Natural killer cell treated with Interleukin-12 subunit alpha and Interleukin-12 subunit beta and Interleukin-15 and Interleukin-18, amount 100 ng/mL, for 72 hours (primary cell): ENCODE measurements at regions not wholly inside any gene's neighbourhood (a gene's known extent, or its start where the extent isn't known, plus 50 kb on each side); places are given as distances from the start of the nearest gene placed in this dataset.

Experiments
- ATAC-seq, 2 donors: fragments of 150-1000 bp; cut with Tn5 transposase in 1 of 2; sonication (Bioruptor Pico), chemical (Tn5 transposase) in 1 of 2; 2 replicates each; pipeline ENCODE4 v1.10.0; 2021
- DNase-seq: peaks from one replicate; pipeline ENCODE4 v3.0.0; 2022; ENCODE audit warnings: low spot score
- H3K27ac Mint-ChIP-seq, 2 donors: 1 replicate in 1 of 2; 2 replicates in 1 of 2; pipeline ENCODE4 v1.8.0; 2022; ENCODE audit warnings: mixed read lengths in 2 of 2, mild to moderate bottlenecking in 1 of 2, moderate library complexity in 1 of 2
- H3K27me3 Mint-ChIP-seq, 2 donors: 1 replicate in 1 of 2; 2 replicates in 1 of 2; pipeline ENCODE4 v1.8.0; 2022; ENCODE audit warnings: mixed read lengths in 2 of 2
- H3K36me3 Mint-ChIP-seq: one replicate; pipeline ENCODE4 v1.8.0; 2022; ENCODE audit warnings: mixed read lengths
- H3K4me1 Mint-ChIP-seq, 2 donors: 1 replicate in 1 of 2; 2 replicates in 1 of 2; pipeline ENCODE4 v1.8.0; 2022; ENCODE audit warnings: low read depth in 2 of 2, mixed read lengths in 2 of 2, mild to moderate bottlenecking in 1 of 2
- H3K4me3 Mint-ChIP-seq: one replicate; pipeline ENCODE4 v1.8.0; 2022; ENCODE audit warnings: mixed read lengths
- H3K9me3 Mint-ChIP-seq: 2 replicates; pipeline ENCODE4 v1.8.0; 2022; ENCODE audit warnings: mixed read lengths

DNA sequence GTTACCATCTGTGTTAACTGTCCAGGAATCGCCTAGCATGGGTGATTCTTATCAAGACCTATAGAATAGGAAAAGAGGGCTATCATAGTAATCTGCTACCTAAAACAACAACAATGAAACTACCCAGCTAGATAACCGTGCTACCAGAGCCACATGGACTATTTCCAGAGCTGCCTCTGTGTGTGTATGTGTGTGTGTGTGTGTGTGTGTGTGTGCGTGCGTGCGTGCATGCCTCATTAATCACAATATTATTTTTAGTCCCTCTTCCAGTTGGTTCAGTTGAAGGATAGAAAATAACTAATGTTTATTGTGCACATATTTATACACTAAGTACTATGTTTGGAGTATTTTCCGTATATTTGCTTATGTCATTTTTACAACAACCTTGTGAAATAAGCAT, 201.1 kb downstream of the SP3 start:
- Mint-ChIP-seq H3K36me3 (no peaks in the 10 kb centered on the region), H3K9me3 (no peaks in the 10 kb centered on the region), H3K4me3 (no peak overlapping the region), H3K27me3 (peaks cover 17 to 19% of the 10 kb centered on the region in 2 donors), H3K27ac (no peak overlapping the region), H3K4me1 (no peaks in the 10 kb centered on the region)
- ATAC-seq, result no peak
- no peak for DNase-seq

DNA sequence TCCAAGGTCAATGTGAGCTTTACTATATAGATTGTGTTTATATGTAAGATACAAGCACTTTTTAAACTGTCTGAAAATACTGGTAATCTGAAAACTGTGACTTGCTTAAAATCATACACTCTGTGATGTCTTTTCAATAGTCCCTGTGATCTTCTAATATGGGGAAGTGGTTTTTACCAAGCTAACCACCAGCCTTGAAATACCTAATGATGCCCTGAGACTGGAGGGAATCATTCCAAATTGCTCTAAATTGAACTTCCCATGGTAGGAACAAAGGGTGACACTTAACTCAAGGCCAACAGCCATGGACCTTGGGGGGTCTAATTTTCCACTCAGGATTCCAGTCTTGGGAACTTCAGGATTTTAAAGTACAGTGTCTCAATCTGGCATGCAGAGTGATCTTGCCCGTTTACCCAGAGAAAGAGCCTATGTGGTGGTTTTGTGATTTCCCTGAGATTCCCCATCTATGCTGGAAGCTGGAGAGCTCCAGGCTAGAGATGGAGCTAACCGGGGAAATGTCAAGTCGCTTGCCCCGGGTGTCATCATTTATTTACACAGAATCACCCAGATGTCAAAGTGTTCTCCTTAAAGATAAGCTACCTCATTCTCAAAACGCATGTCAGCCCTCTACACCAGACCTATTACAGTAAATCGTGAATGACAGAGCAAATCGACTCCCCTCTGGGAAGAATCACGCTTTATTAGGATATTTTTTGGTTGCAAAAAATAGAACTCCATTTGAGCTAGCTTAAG, 198.5 kb downstream of the SP3 start:
- Mint-ChIP-seq H3K4me3 (no peak overlapping the region), H3K27me3 (peaks cover 25 to 36% of the 10 kb centered on the region in 2 donors), H3K4me1 (no peaks in the 10 kb centered on the region), H3K9me3 (no peaks in the 10 kb centered on the region), H3K36me3 (no peaks in the 10 kb centered on the region), H3K27ac (no peak overlapping the region)
- no peak for ATAC-seq
- DNase-seq, result no peak

DNA sequence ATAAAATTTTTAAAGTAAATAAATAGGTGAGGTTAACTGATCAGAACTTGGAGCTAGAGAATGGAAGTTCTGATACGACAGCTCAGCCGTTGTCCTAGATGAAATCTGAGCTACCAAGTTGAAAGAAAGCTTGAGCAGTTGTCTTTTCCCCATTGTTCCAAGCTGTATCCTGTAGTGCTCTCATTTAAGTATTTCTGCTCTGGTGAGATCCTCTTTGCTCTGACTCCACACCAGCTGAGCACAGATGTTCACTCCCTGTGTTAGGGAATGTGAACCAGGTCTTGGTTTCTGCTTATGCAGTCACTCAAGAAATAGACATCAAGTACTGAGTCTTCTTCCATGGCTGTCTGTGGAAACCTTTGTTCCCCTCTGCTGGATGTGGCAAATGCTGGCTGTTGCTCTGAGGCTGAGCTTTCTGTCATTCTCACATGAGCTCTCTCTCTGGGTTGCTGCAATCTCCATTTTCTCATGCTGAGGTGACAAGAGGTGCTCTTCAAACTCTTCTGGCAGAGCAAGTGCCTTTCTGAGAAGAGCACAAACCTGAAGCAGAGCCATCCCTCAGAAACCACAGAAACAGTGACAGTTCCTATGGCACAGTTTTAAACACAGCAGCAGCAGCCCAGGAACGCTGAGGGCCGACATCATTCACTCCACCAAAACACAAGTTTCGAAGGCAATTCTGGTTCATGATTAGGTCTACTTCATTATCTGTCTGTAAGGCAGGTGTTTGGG, 194.1 kb downstream of the SP3 start:
- Mint-ChIP-seq H3K36me3 (no peaks in the 10 kb centered on the region), H3K4me1 (no peaks in the 10 kb centered on the region), H3K27ac (no peak overlapping the region), H3K4me3 (no peak overlapping the region), H3K27me3 (peaks cover 17 to 37% of the 10 kb centered on the region in 2 donors), H3K9me3 (no peaks in the 10 kb centered on the region)
- DNase-seq, result no peak
- ATAC-seq, result no peak

DNA sequence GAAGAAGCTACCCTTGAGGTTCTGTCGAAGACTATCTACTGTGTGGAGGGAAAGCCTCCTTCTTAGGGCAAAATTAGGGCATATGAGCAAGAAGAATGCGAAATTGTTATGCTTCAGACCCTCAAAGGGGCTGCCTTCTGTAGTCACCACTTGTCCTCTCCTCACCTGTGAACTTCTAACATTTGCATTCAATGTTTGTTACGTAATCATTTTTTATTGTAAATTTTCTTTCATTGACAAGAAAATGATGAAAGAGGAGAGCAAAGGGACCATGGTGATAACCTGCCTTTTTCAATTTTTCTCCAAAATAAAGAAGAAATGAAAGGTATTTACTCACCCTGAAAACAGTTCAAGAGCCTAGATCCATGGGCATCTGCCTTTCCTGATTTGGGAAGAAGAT, 193.0 kb downstream of the SP3 start:
- Mint-ChIP-seq H3K36me3 (no peaks in the 10 kb centered on the region), H3K4me1 (no peaks in the 10 kb centered on the region), H3K27me3 (peaks cover 14 to 37% of the 10 kb centered on the region in 2 donors), H3K4me3 (no peak overlapping the region), H3K9me3 (no peaks in the 10 kb centered on the region), H3K27ac (no peak overlapping the region)
- ATAC-seq, result no peak
- no peak for DNase-seq

DNA sequence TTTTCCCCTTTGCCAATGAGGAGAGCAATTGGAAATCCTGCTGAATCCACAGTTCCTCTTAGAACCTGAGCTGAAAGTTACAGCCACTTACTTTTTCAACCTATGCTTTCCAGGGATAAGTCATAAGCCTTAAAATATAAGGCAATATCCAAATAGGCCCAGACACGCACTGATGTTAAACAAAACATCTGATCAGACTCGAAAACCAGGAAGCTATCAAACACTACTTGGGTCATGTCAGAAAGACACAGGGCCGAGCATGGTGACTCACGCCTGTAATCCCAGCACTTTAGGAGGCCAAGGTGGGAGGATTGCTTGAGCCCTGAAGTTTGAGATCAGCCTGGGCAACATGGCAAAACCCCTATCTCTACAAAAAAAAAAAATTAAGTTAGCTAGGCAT, 192.1 kb downstream of the SP3 start:
- H3K4me1 Mint-ChIP-seq, result no peaks in the 10 kb centered on the region
- ATAC-seq (no peak), DNase-seq (no peak)
- no peak overlapping the region for H3K4me3 Mint-ChIP-seq
- H3K27me3 Mint-ChIP-seq, result peaks cover 12 to 37% of the 10 kb centered on the region in 2 donors
- H3K27ac Mint-ChIP-seq, result no peak overlapping the region
- no peaks in the 10 kb centered on the region for H3K9me3 Mint-ChIP-seq
- no peaks in the 10 kb centered on the region for H3K36me3 Mint-ChIP-seq

- Mint-ChIP-seq H3K9me3 (no peaks in the 10 kb centered on the region), H3K27me3 (peaks cover 9 to 24% of the 10 kb centered on the region in 2 donors), H3K4me1 (no peaks in the 10 kb centered on the region), H3K36me3 (no peaks in the 10 kb centered on the region), H3K27ac (no peak overlapping the region), H3K4me3 (no peak overlapping the region)
- peak; percentile 17 to 50 for ATAC-seq
- DNase-seq, result no peak
These were observed 189.7 kb downstream of the SP3 start for GRCh38 chr2:173775440-173775839.

GRCh38 chr2:173782681-173783080, 182.5 kb downstream of the SP3 start:
- H3K27me3 Mint-ChIP-seq, result peaks cover 26 to 38% of the 10 kb centered on the region in 2 donors
- no peaks in the 10 kb centered on the region for H3K4me1 Mint-ChIP-seq
- H3K36me3 Mint-ChIP-seq, result no peaks in the 10 kb centered on the region
- DNase-seq, result no peak
- no peaks in the 10 kb centered on the region for H3K9me3 Mint-ChIP-seq
- no peak overlapping the region for H3K27ac Mint-ChIP-seq
- ATAC-seq, result no peak
- H3K4me3 Mint-ChIP-seq, result no peak overlapping the region

- H3K27ac Mint-ChIP-seq, result no peak overlapping the region
- no peak for DNase-seq
- no peaks in the 10 kb centered on the region for H3K36me3 Mint-ChIP-seq
- no peak overlapping the region for H3K4me3 Mint-ChIP-seq
- H3K4me1 Mint-ChIP-seq, result no peaks in the 10 kb centered on the region
- no peaks in the 10 kb centered on the region for H3K9me3 Mint-ChIP-seq
- no peak for ATAC-seq
- peaks cover 26 to 38% of the 10 kb centered on the region in 2 donors for H3K27me3 Mint-ChIP-seq
These were observed 181.8 kb downstream of the SP3 start for GRCh38 chr2:173783382-173783781.

- Mint-ChIP-seq H3K9me3 (no peaks in the 10 kb centered on the region), H3K27me3 (peaks cover 26 to 38% of the 10 kb centered on the region in 2 donors), H3K36me3 (no peaks in the 10 kb centered on the region), H3K27ac (no peak overlapping the region), H3K4me1 (no peaks in the 10 kb centered on the region), H3K4me3 (no peak overlapping the region)
- no peak for DNase-seq
- no peak for ATAC-seq
These were observed 179.4 kb downstream of the SP3 start for GRCh38 chr2:173785813-173786212.

GRCh38 chr2:173791502-173791901, 173.7 kb downstream of the SP3 start:
- Mint-ChIP-seq H3K9me3 (no peaks in the 10 kb centered on the region), H3K4me1 (no peaks in the 10 kb centered on the region), H3K27me3 (peaks cover 27 to 36% of the 10 kb centered on the region in 2 donors), H3K36me3 (no peaks in the 10 kb centered on the region), H3K27ac (no peak overlapping the region), H3K4me3 (no peak overlapping the region)
- no peak for DNase-seq
- no peak for ATAC-seq

DNA sequence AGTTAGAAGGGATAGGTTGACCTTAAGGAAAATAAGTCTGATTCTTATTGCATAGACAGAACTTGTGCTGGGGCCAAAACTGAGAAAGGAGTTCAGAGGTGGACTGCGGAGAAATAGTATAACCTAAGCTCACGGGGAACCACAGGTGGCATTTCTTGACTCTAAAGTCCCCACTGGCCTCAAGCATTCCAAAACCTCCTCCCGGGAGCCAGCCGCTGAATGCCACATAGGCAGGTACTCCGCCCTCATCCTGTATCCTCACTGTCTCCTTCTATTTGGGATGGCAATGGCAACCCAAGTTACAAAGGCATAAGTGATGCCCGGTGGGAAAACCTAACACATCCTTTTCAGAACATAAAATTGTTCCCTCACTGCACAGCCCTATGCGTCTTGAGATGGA, 173.0 kb downstream of the SP3 start:
- ATAC-seq (no peak), DNase-seq (no peak)
- Mint-ChIP-seq H3K27ac (no peak overlapping the region), H3K4me1 (no peaks in the 10 kb centered on the region), H3K4me3 (no peak overlapping the region), H3K27me3 (peaks cover 28 to 36% of the 10 kb centered on the region in 2 donors), H3K36me3 (no peaks in the 10 kb centered on the region), H3K9me3 (no peaks in the 10 kb centered on the region)

GRCh38 chr2:173792741-173793140, 172.4 kb downstream of the SP3 start:
- Mint-ChIP-seq H3K36me3 (no peaks in the 10 kb centered on the region), H3K9me3 (no peaks in the 10 kb centered on the region), H3K4me1 (no peaks in the 10 kb centered on the region), H3K27ac (no peak overlapping the region), H3K4me3 (no peak overlapping the region), H3K27me3 (peaks cover 28 to 36% of the 10 kb centered on the region in 2 donors)
- ATAC-seq (no peak), DNase-seq (no peak)

DNA sequence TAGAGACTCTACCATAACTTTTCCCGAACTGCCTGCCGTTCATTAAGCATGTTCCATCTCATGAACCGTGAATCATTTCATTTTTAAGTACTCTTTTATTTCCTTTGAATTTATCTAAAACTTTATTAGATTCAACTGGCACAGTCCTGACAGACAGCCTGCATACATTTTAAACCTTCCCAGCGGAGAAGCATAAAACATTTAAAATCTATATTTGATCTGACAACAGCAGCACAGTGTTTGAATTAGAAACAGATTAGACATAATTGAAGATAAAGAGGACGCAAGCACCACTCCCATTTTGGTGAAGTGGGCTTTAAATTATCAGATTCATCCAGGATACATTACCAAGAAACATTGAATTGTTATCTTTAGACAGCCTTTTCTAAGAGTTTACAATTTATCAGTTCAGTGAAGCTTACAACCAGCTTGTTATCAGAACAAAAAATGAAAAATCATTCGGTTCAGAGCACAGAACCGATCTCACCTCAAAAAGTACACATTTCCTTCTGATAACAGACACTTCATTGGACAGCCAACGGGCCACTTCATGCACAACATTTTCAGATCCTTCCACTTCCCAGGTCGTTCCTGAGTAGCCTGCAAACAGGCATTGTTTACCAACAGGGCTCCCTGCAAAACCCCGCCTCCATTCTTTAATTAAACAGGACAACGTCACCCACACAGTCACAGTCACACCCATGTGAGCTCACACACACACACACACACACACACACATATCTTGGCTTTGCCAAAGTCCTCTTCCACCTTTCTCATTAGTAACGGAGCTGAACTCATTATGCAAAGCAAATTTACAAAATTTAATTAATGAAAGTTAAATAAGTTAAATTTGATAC, 171.2 kb downstream of the SP3 start:
- Mint-ChIP-seq H3K27ac (no peak overlapping the region), H3K4me3 (no peak overlapping the region), H3K4me1 (no peaks in the 10 kb centered on the region), H3K27me3 (peaks cover 33 to 41% of the 10 kb centered on the region in 2 donors), H3K36me3 (no peaks in the 10 kb centered on the region), H3K9me3 (no peaks in the 10 kb centered on the region)
- no peak for ATAC-seq
- DNase-seq, result no peak
